ENCODE measurements at regions not wholly inside any gene's neighbourhood (a gene's known extent, or its start where the extent isn't known, plus 50 kb on each side); places are given as distances from the start of the nearest gene placed in this dataset.

DNA sequence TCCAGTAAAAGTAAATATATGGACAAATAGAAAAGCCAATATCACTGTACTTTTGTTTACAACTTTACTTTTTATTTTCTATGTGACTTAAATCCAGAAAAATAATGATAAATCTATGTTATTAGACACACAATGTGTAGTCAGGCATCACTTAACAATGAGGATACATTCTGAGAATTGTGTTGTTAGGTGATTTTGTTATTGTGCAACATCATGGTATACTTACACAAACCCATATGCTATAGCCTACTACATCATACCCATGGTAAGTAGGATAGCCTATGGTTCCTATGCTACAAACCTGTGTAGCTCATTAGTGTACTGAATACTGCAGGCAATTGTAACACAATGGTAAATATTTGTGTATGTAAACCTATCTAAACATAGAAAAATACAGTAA is 781.7 kb upstream of the GHITM start:
- Histone ChIP-seq H3K36me3 (ENCODE audit: control insufficient read depth, insufficient read depth, low read length) (no peaks in the 10 kb centered on the region), H3K27me3 (ENCODE audit: control insufficient read depth, insufficient read depth, low read length) (no peaks in the 10 kb centered on the region), H3K4me3 (ENCODE audit: low read depth, low read length) (no peak overlapping the region)
- DNase-seq (ENCODE audit: low read depth) = no peak
- no peak for TF ChIP-seq CTCF (IDR thresholded peaks at IDR 0.05; ENCODE audit: insufficient read depth, low read length, poor library complexity, severe bottlenecking)

GRCh38 chr10:83367036-83367435 is 772.3 kb upstream of the GHITM start:
- DNase-seq (ENCODE audit: low read depth) = no peak

GRCh38 chr10:83371696-83372490 is 767.4 kb upstream of the GHITM start:
- H3K4me3 ChIP-seq (ENCODE audit: low read depth, low read length) = no peak overlapping the region
- no peaks in the 10 kb centered on the region for H3K27me3 ChIP-seq (ENCODE audit: control insufficient read depth, insufficient read depth, low read length)
- no peak for DNase-seq (ENCODE audit: low read depth)
- TF ChIP-seq CTCF (IDR thresholded peaks at IDR 0.05; ENCODE audit: insufficient read depth, low read length, poor library complexity, severe bottlenecking) = no peak
- H3K36me3 ChIP-seq (ENCODE audit: control insufficient read depth, insufficient read depth, low read length) = no peaks in the 10 kb centered on the region

More at GRCh38 chr10:83367036-83367435, 772.3 kb upstream of the GHITM start:
- no peak for TF ChIP-seq CTCF (IDR thresholded peaks at IDR 0.05; ENCODE audit: insufficient read depth, low read length, poor library complexity, severe bottlenecking)
- Histone ChIP-seq H3K27me3 (ENCODE audit: control insufficient read depth, insufficient read depth, low read length) (no peaks in the 10 kb centered on the region), H3K4me3 (ENCODE audit: low read depth, low read length) (no peak overlapping the region), H3K36me3 (ENCODE audit: control insufficient read depth, insufficient read depth, low read length) (no peaks in the 10 kb centered on the region)

DNA sequence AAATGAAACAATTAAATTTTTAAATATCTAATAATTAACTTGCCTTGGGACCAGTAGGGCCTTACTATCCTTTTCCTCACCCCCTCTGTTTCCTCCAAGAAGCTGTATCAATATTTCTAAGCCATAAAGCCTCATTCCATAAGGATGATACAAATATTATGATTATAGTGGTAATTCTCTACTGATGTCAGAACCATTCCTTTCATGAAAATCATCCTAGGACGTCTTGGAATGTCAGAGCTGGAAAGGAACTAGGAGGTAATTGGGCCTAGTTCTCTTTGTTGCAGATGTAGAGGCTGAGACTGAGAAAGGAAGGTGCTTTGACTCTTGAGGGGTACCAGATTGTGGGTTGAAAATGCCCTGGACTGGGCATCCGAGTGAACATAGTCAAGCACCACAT is 766.7 kb upstream of the GHITM start:
- DNase-seq (ENCODE audit: low read depth) = no peak
- no peak for TF ChIP-seq CTCF (IDR thresholded peaks at IDR 0.05; ENCODE audit: insufficient read depth, low read length, poor library complexity, severe bottlenecking)
- no peak overlapping the region for H3K4me3 ChIP-seq (ENCODE audit: low read depth, low read length)
- no peaks in the 10 kb centered on the region for H3K27me3 ChIP-seq (ENCODE audit: control insufficient read depth, insufficient read depth, low read length)
- H3K36me3 ChIP-seq (ENCODE audit: control insufficient read depth, insufficient read depth, low read length) = no peaks in the 10 kb centered on the region

DNA sequence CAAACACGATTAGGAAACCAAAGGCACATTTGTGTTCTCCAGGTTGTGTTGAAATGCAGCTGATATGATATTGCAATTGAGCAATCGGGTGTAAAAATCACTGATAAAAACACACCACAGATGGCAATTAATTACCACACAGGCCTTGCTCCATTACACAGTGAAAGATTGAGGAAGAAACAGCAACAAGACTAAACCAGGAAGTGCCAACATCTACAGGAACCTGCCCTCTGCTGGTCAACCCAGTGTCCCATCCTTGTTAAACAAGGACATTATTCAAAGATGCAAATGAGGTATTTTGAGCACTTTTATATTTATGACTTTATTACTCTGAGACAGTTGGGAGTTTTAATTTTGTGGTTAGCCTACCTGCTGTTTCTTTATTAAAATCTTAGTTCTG is 765.6 kb upstream of the GHITM start:
- no peak overlapping the region for H3K4me3 ChIP-seq (ENCODE audit: low read depth, low read length)
- DNase-seq (ENCODE audit: low read depth) = no peak
- no peaks in the 10 kb centered on the region for H3K27me3 ChIP-seq (ENCODE audit: control insufficient read depth, insufficient read depth, low read length)
- no peaks in the 10 kb centered on the region for H3K36me3 ChIP-seq (ENCODE audit: control insufficient read depth, insufficient read depth, low read length)
- TF ChIP-seq CTCF (IDR thresholded peaks at IDR 0.05; ENCODE audit: insufficient read depth, low read length, poor library complexity, severe bottlenecking) = peak; percentile 35

GRCh38 chr10:83374741-83375140 is 764.6 kb upstream of the GHITM start:
- Histone ChIP-seq H3K4me3 (ENCODE audit: low read depth, low read length) (no peak overlapping the region), H3K27me3 (ENCODE audit: control insufficient read depth, insufficient read depth, low read length) (no peaks in the 10 kb centered on the region), H3K36me3 (ENCODE audit: control insufficient read depth, insufficient read depth, low read length) (no peaks in the 10 kb centered on the region)
- TF ChIP-seq CTCF (IDR thresholded peaks at IDR 0.05; ENCODE audit: insufficient read depth, low read length, poor library complexity, severe bottlenecking) = no peak
- DNase-seq (ENCODE audit: low read depth) = no peak

Measured in kidney epithelial cell (primary cell).